HL-60 (cell line): ENCODE measurements at regions not wholly inside any gene's neighbourhood (a gene's known extent, or its start where the extent isn't known, plus 50 kb on each side); places are given as distances from the start of the nearest gene placed in this dataset.

Experiments
- DNase-seq, 2 experiments: peaks; one replicate each; pipeline ENCODE4 v3.0.0-alpha.2; 2010 to 2020; ENCODE audit warnings: low read depth in 1 of 2, low spot score in 1 of 2
- H3K27ac ChIP-seq: fragments of 250-450 bp; sonication (Bioruptor Pico); replicated peaks from 2 replicates; pipeline ENCODE4 v1.5.1; 2020; ENCODE audit warnings: mild to moderate bottlenecking, moderate library complexity
- H3K27me3 ChIP-seq: fragments of 250-450 bp; sonication (Bioruptor Pico); 2 replicates; pipeline ENCODE4 v1.5.1; 2021; ENCODE audit warnings: mild to moderate bottlenecking, moderate library complexity; ENCODE audit not compliant: insufficient read depth, poor library complexity, severe bottlenecking
- H3K4me3 ChIP-seq: replicated peaks from 2 replicates; pipeline ENCODE4 v1.5.1; 2011; ENCODE audit warnings: mild to moderate bottlenecking, control low read depth, low read length; ENCODE audit not compliant: insufficient read depth
- GABPA ChIP-seq: IDR thresholded peaks from 2 replicates; pipeline ENCODE4 v1.6.1; 2012; ENCODE audit warnings: low read depth
- POLR2AphosphoS5 ChIP-seq: IDR thresholded peaks from 2 replicates; pipeline ENCODE4 v1.6.1; 2012; ENCODE audit warnings: low read depth
- REST ChIP-seq: IDR thresholded peaks from 2 replicates; pipeline ENCODE4 v1.6.1; 2012; ENCODE audit warnings: low read depth; ENCODE audit not compliant: insufficient replicate concordance
- SPI1 ChIP-seq: IDR thresholded peaks from 2 replicates; pipeline ENCODE4 v1.6.1; 2012; ENCODE audit warnings: low read depth, mild to moderate bottlenecking, borderline replicate concordance
- TF ChIP-seq, protein P1 (sequence below): IDR thresholded peaks from one replicate; pipeline ENCODE4 v1.5.1; 2011; ENCODE audit warnings: low read length, control low read depth, inconsistent platforms; ENCODE audit not compliant: insufficient read depth

GRCh38 chr9:82109626-82110025, 121.1 kb downstream of the SPATA31D1 start:
- TF ChIP-seq, protein P1, sequence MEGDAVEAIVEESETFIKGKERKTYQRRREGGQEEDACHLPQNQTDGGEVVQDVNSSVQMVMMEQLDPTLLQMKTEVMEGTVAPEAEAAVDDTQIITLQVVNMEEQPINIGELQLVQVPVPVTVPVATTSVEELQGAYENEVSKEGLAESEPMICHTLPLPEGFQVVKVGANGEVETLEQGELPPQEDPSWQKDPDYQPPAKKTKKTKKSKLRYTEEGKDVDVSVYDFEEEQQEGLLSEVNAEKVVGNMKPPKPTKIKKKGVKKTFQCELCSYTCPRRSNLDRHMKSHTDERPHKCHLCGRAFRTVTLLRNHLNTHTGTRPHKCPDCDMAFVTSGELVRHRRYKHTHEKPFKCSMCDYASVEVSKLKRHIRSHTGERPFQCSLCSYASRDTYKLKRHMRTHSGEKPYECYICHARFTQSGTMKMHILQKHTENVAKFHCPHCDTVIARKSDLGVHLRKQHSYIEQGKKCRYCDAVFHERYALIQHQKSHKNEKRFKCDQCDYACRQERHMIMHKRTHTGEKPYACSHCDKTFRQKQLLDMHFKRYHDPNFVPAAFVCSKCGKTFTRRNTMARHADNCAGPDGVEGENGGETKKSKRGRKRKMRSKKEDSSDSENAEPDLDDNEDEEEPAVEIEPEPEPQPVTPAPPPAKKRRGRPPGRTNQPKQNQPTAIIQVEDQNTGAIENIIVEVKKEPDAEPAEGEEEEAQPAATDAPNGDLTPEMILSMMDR: no peak
- TF ChIP-seq POLR2AphosphoS5: no peak
- no peak for TF ChIP-seq REST
- no peak for TF ChIP-seq GABPA
- TF ChIP-seq SPI1: no peak
- no peak overlapping the region for H3K4me3 ChIP-seq
- no peaks in the 10 kb centered on the region for H3K27me3 ChIP-seq
- no peak for DNase-seq
- H3K27ac ChIP-seq: no peak overlapping the region

GRCh38 chr9:82110881-82111280, 122.3 kb downstream of the SPATA31D1 start:
- Histone ChIP-seq H3K27ac (no peak overlapping the region), H3K27me3 (no peaks in the 10 kb centered on the region), H3K4me3 (no peak overlapping the region)
- TF ChIP-seq GABPA (no peak), POLR2AphosphoS5 (no peak), SPI1 (no peak), REST (no peak)
- TF ChIP-seq, protein P1: no peak
- DNase-seq: no peak

GRCh38 chr9:82115331-82115730, 126.8 kb downstream of the SPATA31D1 start:
- Histone ChIP-seq H3K4me3 (no peak overlapping the region), H3K27ac (no peak overlapping the region), H3K27me3 (no peaks in the 10 kb centered on the region)
- DNase-seq: no peak
- TF ChIP-seq GABPA (no peak), REST (no peak), SPI1 (no peak), POLR2AphosphoS5 (no peak)
- TF ChIP-seq, protein P1: no peak
